ENCODE measurements at regions not wholly inside any gene's neighbourhood (a gene's known extent, or its start where the extent isn't known, plus 50 kb on each side); places are given as distances from the start of the nearest gene placed in this dataset.
A peak's percentile ranks its signal among the peaks of the same experiment; 100 is the strongest.
"Not testable (repeated sequence)": the region's sequence is repeated elsewhere in the genome, so short reads cannot be mapped to it uniquely, and the experiment has no call there.

DNA sequence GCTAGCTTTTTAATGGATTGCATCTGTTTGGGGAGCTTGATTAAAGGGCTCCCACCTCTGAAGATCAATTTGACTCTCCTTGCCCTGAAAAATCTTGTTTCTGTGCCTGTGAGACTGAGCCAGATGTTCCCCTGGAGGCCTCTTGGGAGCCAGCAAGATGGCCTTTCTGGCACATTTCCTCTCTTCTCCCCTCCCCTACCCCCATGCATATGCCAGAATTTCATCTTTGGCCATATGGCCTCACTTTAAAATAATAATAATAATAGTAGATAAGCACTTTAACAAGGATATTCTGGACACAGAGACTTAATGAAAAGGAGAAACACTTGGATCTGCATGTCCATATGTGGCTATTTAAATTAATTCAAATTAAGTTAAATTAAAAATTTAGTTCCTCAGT is 144.1 kb upstream of the CES5A start:
- DNase-seq (ENCODE audit: low read depth) = no peak

DNA sequence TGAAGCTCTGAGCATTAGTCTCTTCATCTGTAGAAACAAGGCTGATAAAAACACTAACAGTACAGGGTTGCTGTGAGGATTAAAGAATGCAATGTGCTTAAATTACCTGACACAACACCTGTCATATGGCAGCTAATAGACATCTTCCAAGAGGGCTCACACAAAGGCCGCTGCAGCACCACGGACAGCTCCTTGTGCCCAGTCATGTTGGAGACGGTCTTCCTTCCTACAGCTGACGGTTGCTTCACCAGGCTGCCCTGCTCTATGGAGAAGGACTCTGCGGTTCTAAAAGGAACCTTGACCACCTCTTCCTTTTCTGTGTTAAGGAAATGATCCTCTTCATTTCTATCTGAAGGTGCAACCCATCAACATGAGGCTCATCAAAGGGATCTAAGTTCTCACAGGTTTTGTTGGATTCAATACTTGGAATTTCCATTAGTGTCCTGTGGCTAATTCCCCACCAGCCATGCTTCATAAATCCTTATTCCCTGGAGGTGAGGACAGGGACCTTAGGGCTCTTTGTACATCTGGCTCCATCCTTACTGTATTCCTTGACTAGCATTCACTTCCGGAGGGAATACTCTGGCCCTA is 138.9 kb upstream of the CES5A start:
- DNase-seq (ENCODE audit: low read depth) = peak; percentile 43

DNA sequence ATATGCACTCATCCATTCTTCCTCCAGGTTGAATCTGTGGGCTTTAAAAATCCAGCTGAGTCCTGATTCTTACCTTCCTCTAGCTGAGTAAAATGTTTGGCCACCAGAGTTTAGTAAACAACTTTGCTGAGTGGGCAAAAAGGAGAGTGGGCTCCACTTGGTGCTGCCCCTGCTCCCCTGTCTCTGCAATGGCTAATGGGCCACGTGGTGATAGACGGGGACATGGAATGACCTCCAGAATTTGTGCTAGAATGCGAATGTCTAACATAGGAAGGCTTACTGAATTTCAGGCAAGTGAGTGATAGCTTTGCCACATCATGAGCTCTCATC is 137.3 kb upstream of the CES5A start:
- DNase-seq (ENCODE audit: low read depth) = no peak

DNA sequence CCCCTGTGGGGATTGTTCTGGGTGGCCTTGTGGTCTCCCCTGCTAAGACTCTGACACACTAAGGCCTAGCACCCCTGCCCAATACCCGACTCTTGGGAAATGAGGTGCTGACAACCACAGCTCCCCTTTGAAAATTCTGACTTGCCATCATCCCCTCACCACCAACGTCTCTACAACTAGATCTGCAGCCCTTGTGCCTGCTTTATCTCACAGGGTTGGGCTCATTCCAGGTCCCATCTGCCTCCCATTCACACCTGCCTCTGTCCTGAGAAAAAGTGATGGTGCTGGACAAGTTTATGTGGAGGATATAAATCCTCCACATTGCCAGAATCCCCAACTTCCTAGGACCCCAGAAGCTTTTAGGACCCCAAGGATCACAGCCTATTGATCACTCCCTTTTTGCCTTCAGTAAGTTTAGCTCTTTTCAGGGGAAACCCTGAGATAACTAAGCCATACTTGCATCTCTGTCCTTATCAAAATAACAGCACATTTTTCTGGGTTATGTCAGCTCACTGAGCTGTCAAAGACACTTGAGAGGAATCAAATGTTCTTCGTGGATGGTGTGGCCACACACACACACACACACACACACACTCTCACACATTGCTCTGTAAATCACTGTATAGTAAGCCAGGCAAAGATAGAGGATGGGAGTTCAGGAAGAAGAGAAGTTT is 136.8 kb upstream of the CES5A start:
- no peak for DNase-seq (ENCODE audit: low read depth)

DNA sequence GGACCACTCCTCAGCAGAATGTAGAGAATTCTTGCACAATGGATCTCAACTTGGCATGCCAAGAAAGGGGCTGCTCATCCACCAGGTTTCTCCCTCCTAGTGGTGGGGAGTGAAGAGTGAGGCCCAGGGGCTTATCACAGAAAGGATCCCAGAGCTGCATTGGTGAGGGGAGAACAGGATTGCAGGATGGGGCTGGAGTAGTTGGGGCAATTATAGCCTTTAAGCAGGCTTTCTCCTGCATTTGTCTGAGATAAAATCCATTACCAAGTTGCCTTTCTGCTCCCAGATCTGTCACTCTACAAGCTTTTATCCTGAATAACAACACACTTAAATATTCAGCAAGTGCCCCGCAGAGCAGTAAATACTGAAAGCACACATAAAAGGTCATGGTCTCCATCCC is 130.8 kb upstream of the CES5A start:
- DNase-seq (ENCODE audit: low read depth) = no peak

DNA sequence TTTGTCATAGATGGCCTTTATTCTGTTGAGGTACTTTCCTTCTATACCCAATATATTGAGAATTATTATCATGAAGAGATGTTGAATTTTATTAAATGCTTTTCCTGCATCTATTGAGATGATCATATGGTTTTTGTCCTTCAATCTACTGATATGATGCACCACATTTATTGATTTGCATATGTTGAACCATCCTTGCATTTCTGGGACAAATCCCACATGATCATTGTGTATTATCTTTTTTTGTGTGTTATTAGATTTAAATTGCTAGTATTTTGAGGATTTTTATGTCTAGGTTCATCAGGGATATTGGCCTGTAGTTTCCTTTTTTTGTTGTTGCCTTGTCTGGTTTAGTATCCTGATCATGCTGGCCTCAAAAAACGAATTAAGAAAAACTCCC is 124.5 kb upstream of the CES5A start:
- DNase-seq (ENCODE audit: low read depth) = no peak

DNA sequence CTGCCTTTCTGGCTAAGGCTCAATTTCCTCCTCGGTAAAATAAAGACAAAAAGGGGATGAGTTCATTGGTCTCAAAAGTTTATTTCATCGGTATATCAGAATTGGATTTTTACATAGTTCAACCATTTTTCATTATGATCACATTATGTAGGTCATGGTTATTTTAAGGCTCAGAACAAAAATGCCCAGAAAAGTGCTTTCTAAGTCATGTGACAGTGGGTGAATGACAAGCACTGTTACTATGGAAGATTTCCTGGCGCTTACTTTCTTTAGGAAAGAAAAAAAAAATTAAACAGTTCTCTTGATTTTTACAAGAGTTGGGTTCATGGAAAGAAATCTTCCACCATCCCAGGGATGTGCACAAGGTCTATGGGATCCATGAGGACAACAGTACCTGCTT is 117.9 kb upstream of the CES5A start:
- DNase-seq (ENCODE audit: low read depth) = no peak

DNA sequence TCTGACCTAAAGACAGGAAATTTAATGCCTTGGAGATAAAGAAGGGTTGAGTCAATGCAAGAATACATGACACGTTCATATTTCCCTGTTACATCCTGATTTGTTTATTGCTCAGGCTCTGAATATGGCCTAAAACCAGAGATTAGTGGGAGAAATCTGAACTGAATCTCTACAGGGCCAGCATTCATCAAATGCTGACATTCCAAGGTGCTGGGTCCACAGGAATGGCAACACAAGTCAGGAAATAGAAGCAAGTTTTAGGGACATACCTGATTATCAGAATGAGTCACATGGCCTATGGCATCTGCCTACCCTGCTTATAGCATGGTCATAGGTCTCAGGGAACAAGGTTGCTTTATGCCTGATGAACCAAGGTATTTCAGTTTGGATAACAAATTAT is 117.4 kb upstream of the CES5A start:
- no peak for DNase-seq (ENCODE audit: low read depth)

DNA sequence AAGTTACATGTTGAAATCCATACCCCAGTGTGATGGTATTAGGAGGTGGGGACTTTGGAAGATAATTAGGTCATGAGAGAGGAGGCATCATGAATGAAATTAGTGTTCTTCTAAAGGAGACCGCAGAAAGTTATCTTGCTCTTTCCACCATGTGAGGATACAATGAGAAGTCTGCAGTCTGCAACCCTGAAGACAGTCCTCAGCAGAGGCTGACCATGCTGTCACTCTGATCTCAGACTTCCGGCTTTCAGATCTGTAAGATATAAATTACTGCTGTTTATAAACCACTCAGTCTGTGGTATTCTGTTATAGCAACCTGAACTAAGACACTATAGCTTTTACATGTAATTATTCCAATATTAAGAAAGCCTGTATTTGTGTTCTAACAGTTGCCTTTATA is 116.7 kb upstream of the CES5A start:
- no peak for DNase-seq (ENCODE audit: low read depth)

DNA sequence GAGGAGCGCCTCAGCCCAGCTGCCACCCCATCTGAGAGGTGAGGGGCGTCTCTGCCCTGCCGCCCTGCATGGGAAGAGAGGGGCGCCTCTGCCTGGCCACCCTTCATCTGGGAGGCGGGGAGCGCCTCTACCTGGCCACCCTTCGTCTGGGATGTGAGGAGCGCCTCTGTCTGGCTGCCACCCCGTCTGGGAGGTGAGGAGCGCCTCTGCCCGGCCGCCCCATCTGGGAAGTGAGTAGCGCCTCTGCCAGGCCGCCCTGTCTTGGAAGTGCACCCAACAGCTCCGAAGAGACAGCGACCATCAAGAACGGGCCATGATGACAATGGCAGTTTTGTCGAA is 114.4 kb upstream of the CES5A start:
- no peak for DNase-seq (ENCODE audit: low read depth)

DNA sequence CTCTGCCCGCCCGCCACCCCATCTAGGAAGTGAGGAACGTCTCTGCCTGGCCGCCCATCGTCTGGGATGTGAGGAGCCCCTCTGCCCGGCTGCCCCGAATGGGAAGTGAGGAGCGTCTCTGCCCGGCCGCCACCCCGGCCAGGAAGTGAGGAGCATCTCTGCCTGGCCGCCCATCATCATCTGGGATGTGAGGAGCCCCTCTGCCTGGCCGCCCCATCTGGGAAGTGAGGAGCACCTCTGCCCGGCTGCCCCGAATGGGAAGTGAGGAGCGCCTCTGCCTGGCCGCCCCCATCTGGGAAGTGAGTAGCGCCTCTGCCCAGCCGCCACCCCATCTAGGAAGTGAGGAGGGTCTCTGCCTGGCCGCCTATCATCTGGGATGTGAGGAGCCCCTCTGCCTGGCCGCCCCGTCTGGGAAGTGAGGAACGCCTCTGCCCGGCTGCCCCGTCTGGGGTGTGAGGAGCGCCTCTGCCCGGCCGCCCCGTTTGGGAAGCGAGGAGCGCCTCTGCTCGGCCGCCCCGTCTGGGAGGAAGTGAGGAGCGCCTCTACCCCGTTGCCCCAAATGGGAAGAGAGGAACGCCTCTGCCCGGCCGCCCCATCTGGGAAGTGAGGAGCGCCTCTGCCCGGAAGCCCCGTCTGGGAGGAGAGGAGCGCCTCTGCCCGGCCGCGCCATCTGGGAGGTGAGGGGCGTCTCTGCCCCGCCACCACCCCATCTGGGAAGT is 113.8 kb upstream of the CES5A start:
- not testable (repeated sequence) for DNase-seq (ENCODE audit: low read depth)

DNA sequence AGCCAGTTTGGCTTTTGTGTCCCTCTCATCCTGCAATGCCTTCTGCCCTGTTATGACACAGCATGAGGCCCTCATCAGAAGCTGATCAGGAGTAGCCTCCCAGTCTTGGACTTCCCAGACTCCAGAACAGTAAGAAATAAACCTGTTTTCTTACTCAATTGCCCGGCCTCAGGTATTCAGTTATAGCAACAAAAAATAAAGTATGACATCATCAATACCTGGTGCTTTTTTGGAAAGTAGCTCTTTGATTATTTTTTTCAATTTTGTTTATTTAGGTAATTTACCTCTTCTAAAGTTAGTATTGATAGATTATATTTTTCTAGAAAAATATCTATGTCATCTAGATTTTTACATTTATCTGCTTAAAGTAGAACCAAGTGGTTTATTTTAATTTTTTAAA is 112.8 kb upstream of the CES5A start:
- DNase-seq (ENCODE audit: low read depth) = no peak

DNA sequence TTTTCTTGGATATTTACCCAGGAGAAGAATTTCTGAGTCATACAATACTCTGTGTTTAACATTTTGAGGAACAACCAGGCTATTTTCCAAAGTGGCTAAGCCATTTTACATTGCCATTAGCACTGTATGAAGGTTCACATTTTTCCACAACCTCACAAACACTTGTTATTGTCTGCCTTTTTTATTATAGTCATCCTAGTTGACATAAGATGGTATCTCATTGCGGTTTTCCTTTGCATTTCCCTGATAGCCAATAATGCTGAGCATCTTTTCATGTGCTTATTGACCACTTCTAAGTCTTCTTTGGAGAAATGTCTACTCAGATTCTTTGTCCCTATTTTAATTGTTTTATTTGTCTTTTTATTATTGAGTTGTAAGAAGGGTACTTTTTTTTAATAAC is 107.4 kb upstream of the CES5A start:
- no peak for DNase-seq (ENCODE audit: low read depth)

DNA sequence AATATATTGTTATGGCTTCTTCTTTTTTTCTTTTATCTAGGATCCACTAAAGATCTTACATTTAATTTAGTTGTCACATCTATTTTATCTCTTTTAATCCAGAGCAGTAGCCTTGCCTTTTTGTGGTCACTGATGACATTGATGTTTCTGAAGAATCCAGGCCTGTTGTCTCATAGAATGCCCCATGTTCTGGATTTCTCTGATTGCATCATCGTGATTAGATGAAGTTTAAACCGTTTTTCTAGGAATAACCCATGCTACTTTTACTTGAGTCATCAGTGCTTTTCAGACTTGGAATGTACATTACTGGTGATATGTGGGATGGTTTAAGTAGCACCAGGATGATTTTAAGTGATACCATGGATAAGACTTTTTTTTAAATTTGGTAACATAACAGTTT is 106.4 kb upstream of the CES5A start:
- no peak for DNase-seq (ENCODE audit: low read depth)

DNA sequence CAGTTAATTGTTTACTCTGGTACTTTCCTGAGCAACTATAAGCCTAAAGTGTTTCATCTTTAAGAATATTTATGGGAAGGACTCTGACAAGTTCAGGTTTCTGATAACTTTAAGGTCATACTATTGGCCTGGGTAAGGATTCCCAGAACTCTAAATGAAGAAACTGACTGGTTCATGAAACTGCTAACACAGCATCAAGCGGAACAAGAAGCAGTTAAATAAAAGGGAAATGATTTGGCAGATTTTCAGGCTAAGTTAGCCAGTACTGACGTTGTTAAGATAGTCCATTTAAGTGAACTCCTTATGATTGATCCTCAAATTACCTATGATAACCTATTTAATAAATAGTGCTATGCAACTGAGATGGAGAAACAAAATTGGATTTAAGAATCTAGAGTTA is 101.6 kb upstream of the CES5A start:
- DNase-seq (ENCODE audit: low read depth) = no peak

DNA sequence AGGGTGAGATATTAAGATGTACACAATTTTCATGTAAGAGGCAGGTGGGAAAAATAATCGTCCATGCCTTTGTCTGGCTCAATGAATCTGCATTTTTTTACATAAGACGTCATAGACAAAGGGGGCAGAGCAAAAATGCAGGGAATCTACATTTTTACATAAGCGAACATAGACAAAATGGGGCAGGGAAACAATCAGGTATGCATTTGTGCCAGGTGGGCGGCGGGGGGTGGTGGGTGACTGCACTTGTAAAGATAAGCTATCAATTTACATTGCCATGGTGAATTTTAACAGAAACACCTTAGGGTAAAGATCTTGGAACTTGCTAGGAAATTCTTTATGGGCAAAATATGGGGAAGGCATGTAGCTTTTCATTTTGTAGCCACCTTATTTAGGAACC is 96.3 kb upstream of the CES5A start:
- no peak for DNase-seq (ENCODE audit: low read depth)

DNA sequence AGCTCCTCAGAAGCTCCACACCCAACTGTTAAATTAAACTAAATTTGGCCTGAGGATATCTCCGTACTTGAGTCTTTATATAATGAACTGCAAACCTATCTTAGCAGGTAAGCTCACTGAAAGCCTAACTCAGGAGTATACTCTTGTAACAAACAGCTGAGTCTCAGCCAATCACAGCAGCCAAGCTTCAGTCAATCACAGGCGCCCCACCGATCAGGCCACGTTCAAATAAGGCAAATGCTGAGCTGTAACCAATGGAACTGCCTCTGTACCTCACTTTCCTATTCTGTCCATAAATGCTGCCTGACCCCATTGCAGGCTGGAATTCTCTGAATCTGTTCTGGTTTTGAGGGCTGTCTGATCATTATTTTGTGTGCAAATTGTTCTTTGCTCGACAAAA is 93.0 kb upstream of the CES5A start:
- no peak for DNase-seq (ENCODE audit: low read depth)

DNA sequence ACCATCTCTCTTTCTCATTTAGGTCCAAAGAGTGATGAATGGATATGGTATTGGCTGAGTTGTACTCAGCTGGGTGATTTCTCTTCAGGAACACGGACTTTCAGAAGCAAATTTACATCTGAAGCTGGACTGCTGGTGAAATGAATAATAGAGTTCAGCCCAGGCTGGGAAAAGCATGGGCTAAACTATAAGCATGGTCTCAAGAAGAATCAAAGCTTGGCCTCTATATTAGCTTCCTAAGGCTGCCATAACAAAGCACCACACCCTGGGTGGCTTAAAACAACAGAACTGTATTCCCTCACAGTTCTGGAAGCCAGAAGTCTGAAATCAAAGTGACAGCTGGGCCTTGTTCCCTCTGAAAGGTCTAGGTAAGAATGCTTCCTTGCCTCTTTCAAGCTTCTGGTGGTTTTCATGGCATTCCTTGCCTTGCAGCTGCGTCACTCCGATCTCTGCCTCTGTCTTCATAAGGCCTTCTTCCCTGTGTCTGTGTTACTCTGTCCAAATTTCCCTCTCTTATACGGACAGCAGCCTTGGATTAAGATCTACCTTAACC is 89.8 kb upstream of the CES5A start:
- no peak for DNase-seq (ENCODE audit: low read depth)

DNA sequence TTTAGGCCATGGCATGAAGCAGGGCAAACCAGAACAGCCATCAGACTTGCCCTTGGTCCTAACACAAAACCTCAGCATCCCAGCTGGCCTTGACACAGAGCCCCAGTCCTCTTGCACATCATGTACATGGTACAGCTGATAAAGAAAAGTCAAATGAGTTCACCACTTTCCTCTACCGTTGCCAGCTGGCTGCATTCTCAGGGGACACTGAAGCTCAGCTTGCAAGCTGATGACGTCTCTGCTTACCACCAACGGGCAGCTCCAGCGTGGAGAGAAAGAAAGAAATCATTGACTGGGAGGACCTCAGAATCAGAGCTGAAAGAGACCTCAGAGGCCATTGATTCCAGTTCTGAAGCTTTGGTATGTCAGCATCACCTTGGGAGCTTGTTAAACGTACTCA is 80.7 kb upstream of the CES5A start:
- DNase-seq (ENCODE audit: low read depth) = no peak

DNA sequence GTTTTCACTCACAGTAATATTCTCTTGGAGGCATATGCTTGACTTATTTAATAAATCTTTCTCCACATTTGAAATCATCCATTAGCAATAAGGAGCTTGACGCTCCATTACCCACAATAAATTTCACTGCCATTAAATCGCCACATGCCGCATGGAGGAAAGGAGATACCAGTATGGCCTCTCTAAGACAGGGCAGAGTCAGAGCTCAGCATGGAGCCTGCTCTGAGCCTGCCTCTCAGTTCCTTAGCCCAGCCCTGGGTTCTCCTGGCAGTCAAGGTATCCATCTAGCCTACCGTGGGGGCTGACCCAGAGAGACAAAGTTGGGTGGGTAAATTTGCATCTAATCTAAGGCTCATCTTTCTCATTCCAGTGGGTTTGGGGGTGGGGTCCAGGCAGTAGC is 80.3 kb upstream of the CES5A start:
- no peak for DNase-seq (ENCODE audit: low read depth)

DNA sequence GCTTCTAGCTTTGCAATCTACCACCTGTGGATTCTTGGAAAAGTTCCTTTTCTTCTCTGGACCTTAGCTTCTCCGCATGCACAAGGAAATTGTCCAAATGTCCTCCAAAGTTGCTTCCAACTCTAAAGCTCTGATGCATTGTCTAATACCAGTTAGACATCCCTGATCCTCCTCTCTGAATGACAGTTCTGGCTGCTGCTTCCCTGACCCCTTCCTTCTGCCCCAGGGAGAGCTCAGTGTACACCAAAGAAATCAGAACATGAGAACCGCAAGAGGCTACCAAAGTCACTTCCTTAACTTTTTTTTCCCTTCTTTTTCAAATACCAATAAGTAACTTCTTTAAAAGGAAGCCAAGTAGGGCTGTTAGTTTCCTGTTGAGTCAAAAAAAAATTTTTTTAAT is 79.7 kb upstream of the CES5A start:
- DNase-seq (ENCODE audit: low read depth) = no peak

DNA sequence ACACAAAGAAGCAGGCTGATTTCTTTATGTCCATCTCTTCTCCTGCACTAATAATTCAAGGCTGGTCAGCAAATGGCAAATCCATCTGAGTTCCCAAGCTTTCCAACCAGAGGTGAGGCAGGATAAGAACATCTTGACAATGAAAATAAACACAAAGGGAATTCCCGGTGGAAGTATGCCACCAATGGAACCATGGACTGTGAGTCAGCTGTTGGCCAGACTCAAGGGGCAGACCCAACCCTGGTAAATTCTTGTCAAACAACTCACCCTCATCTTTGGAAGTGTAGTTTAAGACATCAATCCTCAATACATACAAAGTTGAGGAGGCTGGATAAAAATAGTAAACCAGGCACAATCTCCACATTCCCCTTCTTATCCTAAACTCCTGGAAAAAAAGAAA is 74.3 kb upstream of the CES5A start:
- DNase-seq (ENCODE audit: low read depth) = peak; percentile 67

DNA sequence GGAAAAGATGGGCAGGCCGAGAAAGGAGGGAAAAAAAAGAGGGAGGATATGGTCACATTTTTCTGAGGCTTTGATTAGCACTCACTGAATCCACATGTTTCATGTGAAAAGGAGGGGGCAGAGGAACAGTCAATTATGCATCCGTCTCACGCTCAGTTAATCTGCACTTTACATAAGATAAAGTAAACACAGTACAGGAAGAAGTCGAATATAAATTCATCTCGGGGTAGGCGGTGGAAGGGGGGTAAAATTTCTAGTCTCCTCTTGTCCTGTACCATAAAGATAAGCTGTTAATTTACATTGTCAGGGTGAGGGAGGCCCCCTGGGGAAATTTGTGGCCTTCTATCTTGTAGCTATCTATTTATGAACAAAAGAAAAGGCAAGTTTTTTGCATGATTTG is 73.1 kb upstream of the CES5A start:
- DNase-seq (ENCODE audit: low read depth) = no peak

DNA sequence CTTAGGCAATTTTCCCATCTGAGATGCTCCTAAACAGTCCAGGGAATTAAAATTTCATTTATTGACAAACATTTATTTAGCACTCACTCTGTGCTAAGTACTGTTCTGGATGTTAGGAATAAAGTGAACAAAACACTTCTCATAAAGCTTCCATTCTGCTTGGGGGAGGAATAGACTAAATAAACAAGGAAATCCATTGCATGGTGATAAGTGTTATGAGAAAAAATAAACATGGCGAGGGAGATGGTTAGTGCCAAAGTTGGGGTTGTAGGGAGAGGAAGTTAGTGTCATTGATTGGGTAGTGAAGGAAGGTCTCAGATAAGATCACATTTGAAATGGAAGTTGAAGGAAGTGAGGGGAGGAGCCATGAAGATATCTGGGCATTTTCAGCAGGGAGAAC is 72.2 kb upstream of the CES5A start:
- DNase-seq (ENCODE audit: low read depth) = no peak
